Pons (tissue), 1 donor: ENCODE measurements at regions not wholly inside any gene's neighbourhood (a gene's known extent, or its start where the extent isn't known, plus 50 kb on each side); places are given as distances from the start of the nearest gene placed in this dataset.

ENCODE experiments used
- DNase-seq: peaks from one replicate; pipeline ENCODE4 v3.0.0-alpha.2; 2016; ENCODE audit warnings: low spot score

GRCh38 chr11:127640561-127641451, 640.2 kb upstream of the KIRREL3 start:
- DNase-seq = no peak

- no peak for DNase-seq
These were observed 639.3 kb upstream of the KIRREL3 start for GRCh38 chr11:127639916-127640315.

GRCh38 chr11:127632976-127633680, 632.6 kb upstream of the KIRREL3 start:
- DNase-seq = no peak

GRCh38 chr11:127632546-127632945, 632.0 kb upstream of the KIRREL3 start:
- DNase-seq = no peak

- no peak for DNase-seq
These were observed 631.4 kb upstream of the KIRREL3 start for GRCh38 chr11:127631974-127632373.

- no peak for DNase-seq
These were observed 628.6 kb upstream of the KIRREL3 start for GRCh38 chr11:127629200-127629599.

- DNase-seq = no peak
These were observed 627.9 kb upstream of the KIRREL3 start for GRCh38 chr11:127628458-127628785.

GRCh38 chr11:127627629-127628457, 627.3 kb upstream of the KIRREL3 start:
- no peak for DNase-seq

GRCh38 chr11:127627204-127627603, 626.6 kb upstream of the KIRREL3 start:
- DNase-seq = no peak

GRCh38 chr11:127625402-127625801, 624.8 kb upstream of the KIRREL3 start:
- DNase-seq = no peak

GRCh38 chr11:127624306-127624856, 623.8 kb upstream of the KIRREL3 start:
- no peak for DNase-seq

- no peak for DNase-seq
These were observed 622.1 kb upstream of the KIRREL3 start for GRCh38 chr11:127622686-127623085.

GRCh38 chr11:127620671-127621070, 620.1 kb upstream of the KIRREL3 start:
- no peak for DNase-seq

GRCh38 chr11:127619946-127620345, 619.4 kb upstream of the KIRREL3 start:
- no peak for DNase-seq

GRCh38 chr11:127618721-127619120, 618.2 kb upstream of the KIRREL3 start:
- DNase-seq = no peak

GRCh38 chr11:127616158-127616557, 615.6 kb upstream of the KIRREL3 start:
- DNase-seq = no peak

GRCh38 chr11:127612607-127613006, 612.0 kb upstream of the KIRREL3 start:
- no peak for DNase-seq

GRCh38 chr11:127609025-127609773, 608.6 kb upstream of the KIRREL3 start:
- no peak for DNase-seq

GRCh38 chr11:127607487-127608085, 607.0 kb upstream of the KIRREL3 start:
- DNase-seq = no peak

GRCh38 chr11:127601578-127601977, 601.0 kb upstream of the KIRREL3 start:
- DNase-seq = no peak

GRCh38 chr11:127600674-127601073, 600.1 kb upstream of the KIRREL3 start:
- no peak for DNase-seq
